GM12892 (cell line): ENCODE measurements at regions not wholly inside any gene's neighbourhood (a gene's known extent, or its start where the extent isn't known, plus 50 kb on each side); places are given as distances from the start of the nearest gene placed in this dataset.

Experiments
- POLR2A ChIP-seq: IDR thresholded peaks from 2 replicates; pipeline ENCODE4 v1.6.1; 2011; ENCODE audit warnings: low read depth, low read length, control low read depth
- POLR2AphosphoS5 ChIP-seq: IDR thresholded peaks from 2 replicates; pipeline ENCODE4 v1.6.1; 2011; ENCODE audit warnings: low read depth, low read length, control low read depth

DNA sequence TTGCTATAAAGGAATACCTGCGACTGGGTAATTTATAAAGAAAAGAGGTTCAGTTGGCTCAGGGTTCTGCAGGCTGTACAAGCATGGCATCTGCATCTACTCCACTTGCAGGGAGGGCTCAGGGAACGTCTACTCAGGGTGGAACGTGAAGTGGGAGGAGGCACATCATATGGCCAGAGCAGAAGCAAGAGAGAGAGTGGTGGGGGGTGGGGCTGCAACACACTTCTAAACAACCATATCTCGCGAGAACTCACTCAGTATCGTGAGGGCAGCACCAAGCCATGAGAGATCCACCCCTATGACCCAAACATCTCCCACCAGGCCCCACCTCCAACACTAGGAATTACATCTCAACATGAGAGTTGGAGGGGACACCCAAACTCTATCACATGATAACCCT, 109.8 kb upstream of the SCAF8 start:
- TF ChIP-seq POLR2A: no peak
- no peak for TF ChIP-seq POLR2AphosphoS5
